Tibial nerve (tissue), 3 donors: ENCODE measurements at regions not wholly inside any gene's neighbourhood (a gene's known extent, or its start where the extent isn't known, plus 50 kb on each side); places are given as distances from the start of the nearest gene placed in this dataset.

Experiments
- CTCF ChIP-seq, 5 experiments: fragments of 200-600 bp in 3 of 5; fragments of 450-650 bp in 2 of 5; sonication (generic) in 3 of 5; IDR thresholded peaks; one replicate each; pipeline ENCODE4 v1.5.1; 2016 to 2019; ENCODE audit warnings: antibody characterized with exemption in 5 of 5, mild to moderate bottlenecking in 3 of 5, moderate library complexity in 2 of 5
- POLR2A ChIP-seq, 2 donors: fragments of 450-650 bp; IDR thresholded peaks; one replicate each; pipeline ENCODE4 v1.6.1; 2017; ENCODE audit warnings: antibody characterized with exemption in 2 of 2, mild to moderate bottlenecking in 2 of 2, moderate library complexity in 2 of 2

GRCh38 chr17:69906306-69906705 lies 168.7 kb upstream of the KCNJ16 start:
- TF ChIP-seq CTCF (IDR thresholded peaks at IDR 0.05) = no peak
- TF ChIP-seq POLR2A (IDR thresholded peaks at IDR 0.05) = no peak
